Stimulated activated naive CD4-positive, alpha-beta T cell treated with Interleukin-2 at 50 U/mL for 16 hours (primary cell): ENCODE measurements at regions not wholly inside any gene's neighbourhood (a gene's known extent, or its start where the extent isn't known, plus 50 kb on each side); places are given as distances from the start of the nearest gene placed in this dataset.

Experiments used
- DNase-seq: peaks from one replicate; lab custom pipeline; 2025; lab: John Stamatoyannopoulos, UW

DNA sequence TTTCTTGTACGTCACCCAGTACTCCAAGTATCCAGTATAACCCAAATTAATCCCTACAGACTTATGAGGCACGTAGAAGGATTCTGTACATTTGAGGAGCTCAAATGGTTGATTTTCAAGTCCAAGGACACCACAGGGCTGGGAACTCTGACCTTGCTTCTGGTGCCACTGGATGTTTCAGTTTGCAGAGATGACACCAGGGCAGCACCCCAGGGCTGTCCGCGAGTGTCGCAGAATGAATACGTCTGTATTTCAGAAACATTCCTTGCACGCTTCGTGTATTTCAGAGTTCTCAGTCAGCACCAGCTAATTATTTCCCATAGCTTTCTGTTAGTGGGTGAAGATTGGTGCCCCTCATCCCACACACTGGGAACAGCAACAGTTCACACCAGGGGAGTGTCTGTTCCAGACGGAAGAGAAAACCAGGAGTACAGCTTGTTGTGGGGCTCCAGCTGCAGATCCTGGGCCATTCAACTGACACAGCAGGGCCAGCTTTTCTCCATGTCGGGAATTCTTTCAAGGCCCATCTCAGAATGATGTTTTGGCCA is 159.2 kb downstream of the RHOU start:
- no peak for DNase-seq

GRCh38 chr1:228897901-228898300 is 162.6 kb downstream of the RHOU start:
- DNase-seq: no peak

- DNase-seq: no peak
Observed at GRCh38 chr1:228898582-228898992, 163.3 kb downstream of the RHOU start.

- DNase-seq: no peak
Observed at GRCh38 chr1:228899421-228899956, 164.2 kb downstream of the RHOU start.

DNA sequence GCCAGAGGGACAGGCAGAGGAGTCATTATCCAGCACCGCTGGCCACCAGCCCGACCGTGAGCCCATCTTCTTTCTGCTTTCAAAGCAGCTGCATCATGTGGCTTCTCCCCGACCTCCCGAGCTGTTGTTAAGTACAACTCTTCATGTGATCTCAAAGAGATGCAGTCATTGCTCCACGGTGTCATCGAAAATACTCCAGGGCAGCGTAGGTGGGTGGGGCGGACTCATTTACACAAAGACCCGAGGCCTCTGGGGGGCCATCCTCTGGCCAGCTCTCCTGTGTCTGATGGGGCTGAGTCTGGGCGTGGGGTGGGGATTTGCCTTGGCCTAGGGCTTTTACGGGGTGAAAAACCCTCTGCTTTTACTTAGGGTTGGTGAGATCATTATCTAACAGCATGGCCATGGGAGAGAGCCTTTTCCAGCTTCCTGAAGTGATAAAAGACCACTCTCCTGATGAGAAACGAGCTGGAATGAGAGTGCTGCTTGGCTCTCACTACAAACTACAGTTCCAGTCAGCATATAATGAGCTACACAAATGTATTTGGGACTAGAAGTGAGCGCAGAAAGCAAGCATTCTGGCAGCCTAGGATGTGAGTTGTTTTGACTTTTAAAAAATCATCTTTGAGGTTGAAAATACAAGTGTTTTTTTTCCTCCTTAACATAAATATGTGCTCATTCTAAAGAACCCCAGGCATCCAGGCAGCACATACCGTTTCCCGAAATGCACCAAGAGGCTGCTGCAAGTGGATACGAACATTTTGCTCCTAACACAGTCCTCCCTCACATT is 165.0 kb downstream of the RHOU start:
- DNase-seq: no peak

DNA sequence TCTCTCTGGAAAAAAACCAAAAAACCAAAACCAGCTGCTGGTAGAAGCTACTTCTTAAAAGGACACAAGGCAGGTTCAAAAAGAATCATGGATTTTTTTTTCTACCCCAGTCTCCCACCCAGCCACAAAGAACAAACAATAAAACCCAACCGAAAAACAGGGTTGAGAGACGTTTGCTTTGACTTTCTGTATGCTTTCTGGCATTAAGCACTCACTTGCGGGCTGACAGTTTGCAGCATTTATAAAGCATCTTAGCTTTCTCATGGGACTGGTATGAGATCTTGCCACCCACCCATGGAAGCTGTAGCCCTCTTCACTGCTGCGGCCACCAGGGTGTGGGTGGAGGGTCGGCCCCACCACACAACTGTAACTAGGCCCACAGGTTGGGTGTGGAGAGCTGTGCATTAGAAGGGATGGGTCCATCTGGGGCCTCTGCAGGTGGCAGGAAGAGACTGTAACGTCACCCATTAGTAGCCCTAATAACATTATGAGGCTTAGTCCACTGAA is 165.7 kb downstream of the RHOU start:
- DNase-seq: no peak

- DNase-seq: no peak
Observed at GRCh38 chr1:228901936-228902681, 166.8 kb downstream of the RHOU start.

DNA sequence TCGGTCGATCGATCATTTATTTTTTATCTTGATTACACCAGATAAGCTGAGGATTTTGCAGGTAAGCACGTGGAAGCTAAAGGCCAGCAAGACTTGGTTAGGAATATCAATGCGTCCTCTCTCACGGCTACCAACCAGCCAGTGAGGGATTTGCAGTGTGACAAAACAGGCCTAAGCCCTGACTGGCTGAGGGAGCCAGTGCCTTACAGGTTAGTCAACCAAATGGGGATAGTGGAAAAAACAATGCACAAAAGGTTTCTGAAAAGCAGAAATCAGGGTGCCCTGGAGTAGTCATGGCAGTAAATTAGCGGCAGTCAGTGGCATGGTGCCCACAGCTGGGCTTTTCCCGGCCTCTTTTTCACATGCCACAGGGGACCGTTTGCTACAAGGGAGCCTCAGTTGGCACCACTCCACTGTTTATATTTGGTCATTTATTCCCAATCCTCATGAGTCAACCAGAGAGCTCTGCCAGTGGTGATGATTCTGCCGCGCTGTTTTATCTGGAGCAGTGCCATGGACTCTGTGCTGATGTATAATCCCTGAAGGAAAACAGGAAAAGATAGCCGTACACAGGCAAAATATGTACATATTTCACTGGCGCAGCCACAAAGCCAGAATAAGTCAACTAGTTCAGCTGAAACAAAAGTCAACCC is 167.6 kb downstream of the RHOU start:
- no peak for DNase-seq

DNA sequence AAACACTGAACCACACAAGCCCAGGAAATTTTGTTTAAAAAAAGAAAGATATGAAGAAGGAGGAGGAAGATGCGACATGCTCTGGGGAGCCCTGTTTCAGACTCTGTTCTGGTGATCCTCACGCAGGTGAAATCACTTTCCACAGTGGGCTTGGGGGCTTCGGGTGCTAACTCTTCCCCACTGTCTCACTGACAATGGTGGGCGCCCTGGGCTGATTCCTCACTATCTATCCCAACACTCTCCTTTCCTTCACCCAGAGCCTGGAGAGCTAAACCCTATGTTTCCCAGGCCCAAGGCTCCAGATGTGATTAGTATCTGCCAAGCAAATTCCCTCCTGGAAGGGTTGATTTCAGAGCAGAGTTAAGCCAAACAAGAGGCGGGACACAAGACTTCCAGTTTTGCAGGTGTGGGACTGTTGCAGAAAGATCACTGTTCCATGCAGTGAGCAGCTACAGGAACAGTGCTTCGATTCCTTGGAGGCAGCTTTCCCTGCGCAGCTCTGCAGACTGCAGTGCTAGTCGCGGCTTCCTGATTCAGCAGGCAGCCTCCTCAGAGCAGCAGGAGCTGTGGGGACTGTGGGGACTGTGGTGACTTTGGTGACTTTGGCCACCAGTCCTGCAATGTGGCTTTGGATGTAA is 168.3 kb downstream of the RHOU start:
- DNase-seq: no peak

- DNase-seq: no peak
Observed at GRCh38 chr1:228904222-228904621, 168.9 kb downstream of the RHOU start.

- DNase-seq: no peak
Observed at GRCh38 chr1:228905701-228906101, 170.4 kb downstream of the RHOU start.

DNA sequence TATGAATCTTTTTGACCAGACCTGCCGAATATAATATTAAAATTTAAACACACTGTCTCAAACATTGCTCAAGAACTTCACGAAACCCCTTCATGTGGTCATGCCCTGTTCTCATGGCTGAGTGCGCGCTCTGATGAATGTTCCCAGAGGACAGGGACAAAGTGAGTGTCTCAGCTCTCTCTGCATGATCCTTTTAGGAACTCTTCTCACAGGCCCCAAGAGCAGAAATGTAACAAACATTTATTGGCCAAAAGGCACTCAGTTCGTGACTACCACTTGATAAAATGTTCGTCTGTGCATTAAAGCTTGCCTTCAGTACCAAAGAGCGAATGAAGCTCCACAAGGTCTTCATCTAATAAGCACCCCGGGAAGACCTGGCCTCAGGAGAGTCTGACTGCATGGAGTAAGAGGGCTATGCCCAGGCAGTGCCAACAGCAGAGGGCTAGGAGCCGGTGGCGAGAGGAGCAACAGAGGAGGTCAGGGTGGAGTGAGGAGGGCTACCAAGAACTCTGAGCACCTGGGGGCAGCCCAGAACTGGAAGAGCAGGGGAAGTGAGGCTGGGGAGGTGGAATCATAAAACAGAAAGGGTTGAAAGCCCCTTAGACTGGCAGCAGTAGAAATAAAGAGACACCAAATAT is 171.1 kb downstream of the RHOU start:
- no peak for DNase-seq

DNA sequence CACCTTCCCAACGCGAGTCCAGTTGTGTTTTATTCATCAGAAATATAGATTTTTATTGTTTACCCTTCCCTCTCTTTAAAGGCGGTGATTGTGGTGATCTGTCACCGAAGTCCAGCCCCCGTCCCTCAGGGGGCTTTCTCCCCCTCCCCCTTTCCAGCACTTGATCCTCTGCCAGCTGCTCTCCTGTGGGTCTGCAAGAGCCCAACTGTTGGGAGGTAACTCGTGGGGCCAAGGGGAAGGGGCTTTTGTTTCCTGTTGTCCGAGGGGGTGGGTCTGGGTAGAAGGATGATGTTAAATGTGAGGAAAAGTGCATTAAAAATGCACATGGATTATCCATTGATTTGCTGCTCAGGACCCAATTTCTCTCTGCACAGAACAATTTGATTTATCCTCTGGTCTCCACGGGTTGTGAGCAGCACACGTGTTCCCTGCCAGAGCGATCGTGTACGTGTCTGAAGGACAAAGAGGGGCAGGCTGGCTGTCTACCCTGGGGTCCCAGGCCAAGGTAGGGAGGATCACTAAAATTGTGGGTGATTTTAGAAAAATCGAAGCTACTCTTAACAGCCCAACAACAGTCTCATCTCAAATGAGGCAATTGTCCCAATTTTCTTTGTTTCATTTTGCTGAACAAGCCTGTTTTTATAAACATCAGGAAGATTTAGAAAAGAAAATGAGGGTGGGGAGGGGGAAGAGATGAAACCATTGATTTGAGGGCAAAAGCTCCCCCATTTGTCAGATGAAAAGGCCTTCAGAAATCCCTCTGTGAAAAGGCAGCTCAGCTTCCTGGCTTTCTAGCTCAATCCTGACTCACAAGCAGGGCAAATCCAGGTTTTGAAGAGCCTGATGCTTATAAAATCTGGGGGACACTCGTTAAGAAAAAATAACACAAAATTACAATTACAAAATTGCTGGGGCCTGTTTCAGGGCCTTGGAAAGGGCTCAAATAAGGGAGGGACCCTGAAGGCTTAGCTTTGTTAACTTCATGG is 176.2 kb downstream of the RHOU start:
- DNase-seq: no peak

GRCh38 chr1:228913626-228914414 is 178.5 kb downstream of the RHOU start:
- DNase-seq: no peak

DNA sequence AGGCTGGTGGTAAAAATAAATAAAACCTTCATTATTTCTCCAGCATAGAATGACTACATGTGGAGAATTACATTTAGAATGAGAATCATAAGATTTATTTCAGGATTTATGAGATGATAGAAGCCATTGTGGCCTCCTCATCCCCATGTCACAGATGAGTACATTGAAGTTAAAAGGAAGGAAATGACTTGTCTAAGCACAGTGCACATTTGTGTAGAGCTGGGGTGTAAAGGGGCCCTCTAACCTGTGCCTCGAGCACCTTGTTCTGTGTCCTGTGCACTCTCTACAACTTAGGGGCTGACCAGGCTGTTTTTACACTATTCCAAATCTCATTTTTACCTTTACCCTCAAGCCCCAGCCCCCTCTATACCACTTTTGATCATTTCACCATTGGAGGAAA is 179.4 kb downstream of the RHOU start:
- DNase-seq: no peak

GRCh38 chr1:228917342-228917741 is 182.1 kb downstream of the RHOU start:
- no peak for DNase-seq

DNA sequence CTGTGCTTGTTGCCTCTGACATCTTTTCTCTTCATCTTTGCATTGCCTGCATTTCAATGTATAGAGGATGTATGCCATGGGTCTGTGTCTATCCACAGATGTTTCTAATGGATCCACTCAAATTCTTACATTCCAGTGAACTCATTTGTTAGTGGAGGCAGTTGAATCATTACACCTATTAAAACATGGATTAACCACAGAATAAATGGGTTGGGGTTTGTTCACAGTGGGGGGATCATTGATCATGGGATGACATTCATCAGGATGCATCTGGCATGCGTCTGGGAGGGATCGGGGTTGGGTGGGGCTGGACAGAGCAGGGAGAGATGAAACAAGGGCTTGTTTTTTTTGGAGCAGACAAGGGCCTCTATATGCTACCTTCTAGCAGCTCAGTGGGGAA is 182.5 kb downstream of the RHOU start:
- DNase-seq: no peak

- DNase-seq: no peak
Observed at GRCh38 chr1:228918335-228918734, 183.1 kb downstream of the RHOU start.

- DNase-seq: no peak
Observed at GRCh38 chr1:228919914-228920313, 184.6 kb downstream of the RHOU start.
